Middle frontal gyrus (tissue), 1 donor: ENCODE measurements at regions not wholly inside any gene's neighbourhood (a gene's known extent, or its start where the extent isn't known, plus 50 kb on each side); places are given as distances from the start of the nearest gene placed in this dataset.

ENCODE experiments used
- DNase-seq: peaks from one replicate; pipeline ENCODE4 v3.0.0-alpha.2; 2015; ENCODE audit warnings: low spot score; ENCODE audit errors: extremely low spot score

GRCh38 chr18:67239826-67240225 lies 276.7 kb downstream of the DSEL start:
- no peak for DNase-seq

GRCh38 chr18:67232991-67233390 lies 283.5 kb downstream of the DSEL start:
- DNase-seq: no peak

GRCh38 chr18:67232406-67232805 lies 284.1 kb downstream of the DSEL start:
- no peak for DNase-seq

- no peak for DNase-seq
Measured at GRCh38 chr18:67222887-67223286, 293.6 kb downstream of the DSEL start.

- no peak for DNase-seq
Measured at GRCh38 chr18:67219821-67220220, 296.7 kb downstream of the DSEL start.

GRCh38 chr18:67218556-67218955 lies 298.0 kb downstream of the DSEL start:
- no peak for DNase-seq

GRCh38 chr18:67217551-67218166 lies 298.9 kb downstream of the DSEL start:
- DNase-seq: peak; percentile 52

- no peak for DNase-seq
Measured at GRCh38 chr18:67216846-67217245, 299.7 kb downstream of the DSEL start.

- DNase-seq: no peak
Measured at GRCh38 chr18:67215686-67216085, 300.8 kb downstream of the DSEL start.

GRCh38 chr18:67211646-67212045 lies 304.9 kb downstream of the DSEL start:
- DNase-seq: no peak

GRCh38 chr18:67200665-67201064 lies 315.9 kb downstream of the DSEL start:
- no peak for DNase-seq

GRCh38 chr18:67199993-67200617 lies 316.4 kb downstream of the DSEL start:
- DNase-seq: peak; percentile 71

GRCh38 chr18:67194886-67195285 lies 321.6 kb downstream of the DSEL start:
- DNase-seq: no peak

- DNase-seq: no peak
Measured at GRCh38 chr18:67192535-67192934, 324.0 kb downstream of the DSEL start.

GRCh38 chr18:67183398-67183797 lies 333.1 kb downstream of the DSEL start:
- DNase-seq: no peak

- no peak for DNase-seq
Measured at GRCh38 chr18:67179726-67180125, 336.8 kb downstream of the DSEL start.

- no peak for DNase-seq
Measured at GRCh38 chr18:67159662-67160061, 356.9 kb downstream of the DSEL start.

GRCh38 chr18:67154979-67155378 lies 361.5 kb downstream of the DSEL start:
- no peak for DNase-seq

GRCh38 chr18:67151366-67151765 lies 365.2 kb downstream of the DSEL start:
- peak; percentile 83 for DNase-seq

GRCh38 chr18:67145586-67146292 lies 370.8 kb downstream of the DSEL start:
- no peak for DNase-seq

- no peak for DNase-seq
Measured at GRCh38 chr18:67144329-67144728, 372.2 kb downstream of the DSEL start.

GRCh38 chr18:67143028-67143427 lies 373.5 kb downstream of the DSEL start:
- no peak for DNase-seq

GRCh38 chr18:67142604-67143003 lies 373.9 kb downstream of the DSEL start:
- no peak for DNase-seq
